SK-N-SH (cell line): ENCODE measurements at regions not wholly inside any gene's neighbourhood (a gene's known extent, or its start where the extent isn't known, plus 50 kb on each side); places are given as distances from the start of the nearest gene placed in this dataset.
"Not testable (repeated sequence)": the region's sequence is repeated elsewhere in the genome, so short reads cannot be mapped to it uniquely, and the experiment has no call there.

Source experiments
- CTCF ChIP-seq: fragments of 200-600 bp; sonication (generic); IDR thresholded peaks from 2 replicates; pipeline ENCODE4 v1.6.1; 2017; ENCODE audit warnings: antibody characterized with exemption, mild to moderate bottlenecking, moderate library complexity
- EZH2phosphoT487 ChIP-seq: fragments of 200-600 bp; sonication (generic); IDR thresholded peaks from 2 replicates; pipeline ENCODE4 v1.6.1; 2017; ENCODE audit warnings: low read depth, mixed run types, mild to moderate bottlenecking, antibody characterized with exemption, moderate library complexity, borderline replicate concordance
- FOSL2 ChIP-seq: IDR thresholded peaks from 2 replicates; pipeline ENCODE4 v1.4.0; 2012; ENCODE audit warnings: low read depth, mild to moderate bottlenecking, moderate library complexity, borderline replicate concordance
- POLR2AphosphoS5 ChIP-seq: IDR thresholded peaks from 2 replicates; pipeline ENCODE4 v1.6.1; 2012; ENCODE audit warnings: low read depth, low read length
- RAD21 ChIP-seq: IDR thresholded peaks from 2 replicates; pipeline ENCODE4 v1.6.1; 2012; ENCODE audit warnings: mild to moderate bottlenecking, low read length
- SMC3 ChIP-seq: IDR thresholded peaks from 2 replicates; pipeline ENCODE4 v1.6.1; 2012; ENCODE audit warnings: low read depth, low read length, improper control_type of control experiment
- TCF12 ChIP-seq: IDR thresholded peaks from 2 replicates; pipeline ENCODE4 v1.4.0; 2012
- USF2 ChIP-seq: fragments of 150-350 bp; IDR thresholded peaks from 2 replicates; pipeline ENCODE4 v1.6.1; 2017; ENCODE audit warnings: antibody characterized with exemption, low read length, low read depth, borderline replicate concordance
- YY1 ChIP-seq: IDR thresholded peaks from 2 replicates; pipeline ENCODE4 v1.4.0; 2012; ENCODE audit warnings: low read depth, mild to moderate bottlenecking
- TF ChIP-seq, protein P1 (sequence below): IDR thresholded peaks from 2 replicates; pipeline ENCODE4 v1.6.1; 2012; ENCODE audit warnings: mild to moderate bottlenecking, low read depth, low read length, moderate library complexity
- TF ChIP-seq, protein P2 (sequence below): IDR thresholded peaks from 2 replicates; pipeline ENCODE4 v1.4.0; 2012; ENCODE audit warnings: low read depth

GRCh38 chr7:150098592-150098991 is 224.6 kb upstream of the LRRC61 start:
- not testable (repeated sequence) for TF ChIP-seq SMC3, CTCF, FOSL2, USF2, POLR2AphosphoS5, RAD21, TCF12, YY1, EZH2phosphoT487
- TF ChIP-seq, protein P1, sequence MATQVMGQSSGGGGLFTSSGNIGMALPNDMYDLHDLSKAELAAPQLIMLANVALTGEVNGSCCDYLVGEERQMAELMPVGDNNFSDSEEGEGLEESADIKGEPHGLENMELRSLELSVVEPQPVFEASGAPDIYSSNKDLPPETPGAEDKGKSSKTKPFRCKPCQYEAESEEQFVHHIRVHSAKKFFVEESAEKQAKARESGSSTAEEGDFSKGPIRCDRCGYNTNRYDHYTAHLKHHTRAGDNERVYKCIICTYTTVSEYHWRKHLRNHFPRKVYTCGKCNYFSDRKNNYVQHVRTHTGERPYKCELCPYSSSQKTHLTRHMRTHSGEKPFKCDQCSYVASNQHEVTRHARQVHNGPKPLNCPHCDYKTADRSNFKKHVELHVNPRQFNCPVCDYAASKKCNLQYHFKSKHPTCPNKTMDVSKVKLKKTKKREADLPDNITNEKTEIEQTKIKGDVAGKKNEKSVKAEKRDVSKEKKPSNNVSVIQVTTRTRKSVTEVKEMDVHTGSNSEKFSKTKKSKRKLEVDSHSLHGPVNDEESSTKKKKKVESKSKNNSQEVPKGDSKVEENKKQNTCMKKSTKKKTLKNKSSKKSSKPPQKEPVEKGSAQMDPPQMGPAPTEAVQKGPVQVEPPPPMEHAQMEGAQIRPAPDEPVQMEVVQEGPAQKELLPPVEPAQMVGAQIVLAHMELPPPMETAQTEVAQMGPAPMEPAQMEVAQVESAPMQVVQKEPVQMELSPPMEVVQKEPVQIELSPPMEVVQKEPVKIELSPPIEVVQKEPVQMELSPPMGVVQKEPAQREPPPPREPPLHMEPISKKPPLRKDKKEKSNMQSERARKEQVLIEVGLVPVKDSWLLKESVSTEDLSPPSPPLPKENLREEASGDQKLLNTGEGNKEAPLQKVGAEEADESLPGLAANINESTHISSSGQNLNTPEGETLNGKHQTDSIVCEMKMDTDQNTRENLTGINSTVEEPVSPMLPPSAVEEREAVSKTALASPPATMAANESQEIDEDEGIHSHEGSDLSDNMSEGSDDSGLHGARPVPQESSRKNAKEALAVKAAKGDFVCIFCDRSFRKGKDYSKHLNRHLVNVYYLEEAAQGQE: not testable (repeated sequence)
- TF ChIP-seq, protein P2, sequence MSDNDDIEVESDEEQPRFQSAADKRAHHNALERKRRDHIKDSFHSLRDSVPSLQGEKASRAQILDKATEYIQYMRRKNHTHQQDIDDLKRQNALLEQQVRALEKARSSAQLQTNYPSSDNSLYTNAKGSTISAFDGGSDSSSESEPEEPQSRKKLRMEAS: not testable (repeated sequence)
